GM13976 (cell line): ENCODE measurements at regions not wholly inside any gene's neighbourhood (a gene's known extent, or its start where the extent isn't known, plus 50 kb on each side); places are given as distances from the start of the nearest gene placed in this dataset.

Experiments used
- DNase-seq: peaks from one replicate; pipeline ENCODE4 v3.0.0; 2012; ENCODE audit warnings: low spot score
- in situ Hi-C: fragments of 300-500 bp; cut with MboI; formaldehyde crosslinking; loops from one replicate; pipeline ENCODE4 v1.12.0; 2022; ENCODE audit warnings: low sequenced_read_pairs, mixed read lengths, inconsistent platforms; ENCODE audit not compliant: unreplicated experiment
- TF ChIP-seq, protein P1 (sequence below): IDR thresholded peaks from 2 replicates; pipeline ENCODE4 v1.5.1; 2012; ENCODE audit warnings: borderline replicate concordance, mild to moderate bottlenecking; ENCODE audit not compliant: insufficient read depth; ENCODE audit errors: extremely low read depth, missing control alignments, control extremely low read depth

DNA sequence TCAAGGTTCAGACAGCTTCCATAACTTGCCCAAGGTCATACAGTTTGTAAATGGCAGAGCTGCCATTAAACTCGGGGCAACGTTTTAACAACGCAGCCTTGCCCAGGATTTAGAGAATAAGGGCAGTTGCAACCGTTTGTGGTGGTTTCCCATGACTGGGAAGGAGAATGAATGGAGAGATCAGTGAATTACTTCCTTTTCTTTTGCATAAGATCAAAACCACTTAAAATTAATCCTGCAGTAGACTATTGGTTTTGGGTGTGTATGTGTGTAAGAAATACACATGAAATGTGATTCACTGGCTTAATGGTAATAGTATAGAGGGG, 179.1 kb upstream of the MIR17HG start:
- in situ Hi-C loops = no loop called here
- TF ChIP-seq, protein P1, sequence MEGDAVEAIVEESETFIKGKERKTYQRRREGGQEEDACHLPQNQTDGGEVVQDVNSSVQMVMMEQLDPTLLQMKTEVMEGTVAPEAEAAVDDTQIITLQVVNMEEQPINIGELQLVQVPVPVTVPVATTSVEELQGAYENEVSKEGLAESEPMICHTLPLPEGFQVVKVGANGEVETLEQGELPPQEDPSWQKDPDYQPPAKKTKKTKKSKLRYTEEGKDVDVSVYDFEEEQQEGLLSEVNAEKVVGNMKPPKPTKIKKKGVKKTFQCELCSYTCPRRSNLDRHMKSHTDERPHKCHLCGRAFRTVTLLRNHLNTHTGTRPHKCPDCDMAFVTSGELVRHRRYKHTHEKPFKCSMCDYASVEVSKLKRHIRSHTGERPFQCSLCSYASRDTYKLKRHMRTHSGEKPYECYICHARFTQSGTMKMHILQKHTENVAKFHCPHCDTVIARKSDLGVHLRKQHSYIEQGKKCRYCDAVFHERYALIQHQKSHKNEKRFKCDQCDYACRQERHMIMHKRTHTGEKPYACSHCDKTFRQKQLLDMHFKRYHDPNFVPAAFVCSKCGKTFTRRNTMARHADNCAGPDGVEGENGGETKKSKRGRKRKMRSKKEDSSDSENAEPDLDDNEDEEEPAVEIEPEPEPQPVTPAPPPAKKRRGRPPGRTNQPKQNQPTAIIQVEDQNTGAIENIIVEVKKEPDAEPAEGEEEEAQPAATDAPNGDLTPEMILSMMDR = no peak
- DNase-seq = no peak

DNA sequence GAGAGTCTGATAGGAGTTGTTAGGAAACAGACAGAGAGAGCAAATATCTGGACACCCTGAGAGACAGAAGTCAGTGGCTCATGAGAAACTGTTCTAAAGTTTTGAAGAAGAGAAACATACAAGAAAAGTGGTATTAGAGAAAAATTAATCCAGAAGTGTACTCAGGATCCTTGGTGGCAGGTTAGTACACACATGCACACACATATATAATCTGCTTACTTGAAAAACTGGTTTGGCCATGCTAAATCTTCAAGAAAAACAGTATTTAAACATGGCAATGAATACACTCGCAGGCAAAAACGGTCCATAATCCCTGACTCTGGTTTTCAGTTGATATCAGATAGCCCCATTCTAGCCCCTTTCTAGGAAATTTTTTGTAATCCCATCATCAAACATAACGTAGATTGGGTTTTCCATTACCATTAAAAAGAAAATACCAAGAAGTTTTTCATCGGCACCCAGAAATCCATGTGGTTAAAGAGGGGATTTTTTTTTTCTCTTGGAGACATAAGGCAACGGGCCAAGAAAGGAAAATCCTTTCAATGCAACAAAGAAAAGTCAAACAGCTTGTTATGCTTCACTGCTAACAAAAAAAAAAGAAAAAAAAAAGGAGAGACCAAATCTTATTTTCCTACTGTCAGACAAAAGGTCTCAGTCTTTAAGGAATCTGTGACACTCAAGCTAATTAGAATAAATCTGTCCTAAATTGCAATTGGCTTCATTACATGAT, 178.0 kb upstream of the MIR17HG start:
- TF ChIP-seq, protein P1 = no peak
- no peak for DNase-seq
- in situ Hi-C loops = no loop called here

DNA sequence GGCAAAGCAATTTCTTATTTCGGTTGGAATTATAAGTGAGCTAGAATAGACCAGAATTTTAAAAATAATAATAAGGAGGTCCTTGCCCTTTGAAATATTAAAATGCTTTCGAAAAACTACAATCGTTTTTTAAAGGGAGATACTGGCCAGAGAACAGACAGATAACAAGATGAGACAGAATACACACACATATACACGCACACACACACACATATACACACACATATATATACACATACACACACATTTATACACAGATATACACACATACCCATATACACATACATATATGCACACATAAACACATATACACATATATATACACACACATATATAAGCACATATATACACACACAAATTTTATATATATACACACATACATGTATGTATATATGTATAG, 175.3 kb upstream of the MIR17HG start:
- TF ChIP-seq, protein P1 = no peak
- in situ Hi-C loops = no loop called here
- no peak for DNase-seq

GRCh38 chr13:91174886-91175501, 172.5 kb upstream of the MIR17HG start:
- TF ChIP-seq, protein P1 = no peak
- in situ Hi-C loops = no loop called here
- no peak for DNase-seq

DNA sequence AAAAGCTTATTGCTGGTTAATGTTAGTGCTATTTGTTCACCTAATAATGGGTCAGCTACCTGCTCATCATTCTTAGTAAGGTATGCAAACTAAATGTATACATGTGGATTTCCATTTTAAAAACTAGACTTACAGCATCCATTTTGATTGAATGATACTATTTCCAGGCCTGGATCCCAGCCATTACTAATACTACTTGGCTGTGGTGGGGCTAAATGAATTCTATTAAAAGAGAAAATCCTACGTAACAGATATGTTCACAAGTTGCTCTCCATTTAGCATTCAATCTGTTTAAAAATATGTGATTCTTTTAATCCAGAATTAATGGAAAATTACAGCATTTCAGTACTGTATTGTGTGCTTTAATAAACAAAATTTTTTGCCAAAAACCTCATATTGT, 169.4 kb upstream of the MIR17HG start:
- in situ Hi-C loops = no loop called here
- no peak for DNase-seq
- TF ChIP-seq, protein P1 = no peak

GRCh38 chr13:91181892-91182291, 165.6 kb upstream of the MIR17HG start:
- TF ChIP-seq, protein P1 = no peak
- in situ Hi-C loops = no loop called here

More at GRCh38 chr13:91181892-91182291, 165.6 kb upstream of the MIR17HG start:
- no peak for DNase-seq
